OCI-LY7 (cell line): ENCODE measurements at regions not wholly inside any gene's neighbourhood (a gene's known extent, or its start where the extent isn't known, plus 50 kb on each side); places are given as distances from the start of the nearest gene placed in this dataset.

ENCODE experiments used
- BruUV-seq: library from RNA; stranded (reverse); fragments of 400-500 nt; replicated peaks from 2 replicates; lab custom pipeline; 2021; lab: Mats Ljungman, UMichigan
- CTCF ChIA-PET: fragments of 300-600 bp; sonication (Branson Sonifier 250); formaldehyde crosslinking; loops from one replicate; lab custom pipeline; 2022; ENCODE audit warnings: antibody characterized with exemption; ENCODE audit not compliant: unreplicated experiment; lab: Charles Lee
- POLR2A ChIA-PET: fragments of 300-600 bp; sonication (Branson Sonifier 250); formaldehyde crosslinking; loops from one replicate; lab custom pipeline; 2022; ENCODE audit warnings: antibody characterized with exemption; lab: Charles Lee
- DNase-seq: peaks from one replicate; pipeline ENCODE4 v3.0.0-alpha.2; 2015; ENCODE audit warnings: low spot score
- H2AFZ ChIP-seq: fragments of 200-600 bp; sonication (generic), shearing (Covaris generic); 2 replicates; pipeline ENCODE4 v1.6.1; 2014; ENCODE audit warnings: mild to moderate bottlenecking, antibody characterized with exemption, low read length, moderate library complexity
- H3K27ac ChIP-seq: fragments of 200-600 bp; sonication (generic); 2 replicates; pipeline ENCODE4 v1.5.1; 2014; ENCODE audit warnings: mixed run types, low read depth, mild to moderate bottlenecking, moderate library complexity, low read length, inconsistent platforms; ENCODE audit not compliant: poor library complexity, severe bottlenecking
- H3K36me3 ChIP-seq: fragments of 200-600 bp; sonication (generic); 2 replicates; pipeline ENCODE4 v1.6.1; 2014; ENCODE audit warnings: mild to moderate bottlenecking, antibody characterized with exemption, low read length, moderate library complexity, mixed read lengths; ENCODE audit not compliant: insufficient read depth
- H3K4me1 ChIP-seq: fragments of 200-600 bp; sonication (generic); 2 replicates; pipeline ENCODE4 v1.5.1; 2014; ENCODE audit warnings: mild to moderate bottlenecking, low read length; ENCODE audit not compliant: insufficient read depth, poor library complexity, severe bottlenecking
- H3K4me2 ChIP-seq: fragments of 200-600 bp; sonication (generic); 2 replicates; pipeline ENCODE4 v1.6.1; 2014; ENCODE audit warnings: mild to moderate bottlenecking, low read length
- H3K4me3 ChIP-seq: fragments of 200-600 bp; sonication (generic); 2 replicates; pipeline ENCODE4 v1.5.1; 2014; ENCODE audit warnings: mild to moderate bottlenecking, low read depth, low read length; ENCODE audit not compliant: poor library complexity, severe bottlenecking
- H3K79me2 ChIP-seq: fragments of 200-600 bp; sonication (generic); 2 replicates; pipeline ENCODE4 v1.6.1; 2016; ENCODE audit warnings: low read depth, mild to moderate bottlenecking, low read length, moderate library complexity, mixed read lengths; ENCODE audit not compliant: insufficient read depth
- H3K9me2 ChIP-seq: fragments of 200-600 bp; sonication (generic); 2 replicates; pipeline ENCODE4 v1.6.1; 2016; ENCODE audit warnings: mild to moderate bottlenecking, low read length, mixed read lengths; ENCODE audit not compliant: insufficient read depth
- H3K9me3 ChIP-seq: fragments of 200-600 bp; sonication (generic); 2 replicates; pipeline ENCODE4 v1.6.1; 2014; ENCODE audit warnings: mild to moderate bottlenecking, mixed run types, low read length, mixed read lengths
- H4K20me1 ChIP-seq: fragments of 200-600 bp; sonication (generic); 2 replicates; pipeline ENCODE4 v1.6.1; 2014; ENCODE audit warnings: mild to moderate bottlenecking, antibody characterized with exemption, low read length, moderate library complexity, mixed read lengths; ENCODE audit not compliant: insufficient read depth
- EZH2phosphoT487 ChIP-seq: fragments of 200-600 bp; sonication (generic); IDR thresholded peaks from 2 replicates; pipeline ENCODE4 v1.6.1; 2018; ENCODE audit warnings: low read depth, borderline replicate concordance, mild to moderate bottlenecking, mixed run types, antibody characterized with exemption, low read length, moderate library complexity, mixed read lengths
- intact Hi-C: fragments of 100-400 bp; cut with micrococcal nuclease; formaldehyde crosslinking; loops from one replicate; pipeline ENCODE4 v1.10.0; 2022; ENCODE audit not compliant: unreplicated experiment
- TF ChIP-seq, protein P1 (sequence below): fragments of 200-600 bp; sonication (generic); conservative IDR thresholded peaks from 2 replicates; pipeline ENCODE4 v1.5.1; 2014; ENCODE audit warnings: mild to moderate bottlenecking, antibody characterized with exemption, low read length, moderate library complexity, mixed read lengths

DNA sequence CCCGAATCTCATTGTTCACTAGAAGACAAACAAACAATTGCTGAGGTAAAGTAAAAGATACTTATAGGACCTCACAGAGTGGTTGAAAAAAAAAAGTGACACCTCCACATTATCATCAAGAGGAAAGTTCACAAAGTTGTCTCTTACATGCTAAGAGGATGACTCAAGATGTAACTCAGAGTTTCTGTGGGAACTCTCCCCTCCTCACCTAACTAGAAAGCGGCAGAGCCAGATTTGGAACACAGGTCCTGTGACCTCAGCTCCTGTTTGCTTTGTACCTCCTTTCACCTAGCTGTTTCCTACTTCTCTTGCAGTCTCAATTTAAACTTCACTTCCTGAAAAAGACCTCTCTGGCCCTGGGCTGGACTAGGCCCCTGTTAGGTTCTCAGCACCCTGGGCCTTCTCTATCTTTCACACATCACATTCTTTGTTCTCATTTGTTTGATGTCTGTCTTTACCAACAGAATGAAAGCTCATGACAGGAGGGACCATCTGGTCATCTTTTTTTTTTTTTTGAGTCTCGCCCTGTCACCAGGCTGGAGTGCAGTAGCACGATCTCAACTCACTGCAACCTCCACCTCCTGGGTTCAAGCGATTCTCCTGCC is 60.8 kb downstream of the CD24 start:
- H2AFZ ChIP-seq = peak overlapping the region; percentile 31; the same call in 1 of the 2 replicates
- no TSS peak for BruUV-seq
- ChIA-PET CTCF (interaction anchor here (0.6 kb wide), 3 partner anchors 105 to 175 kb away, joined by 3 read pairs; no protein-coding TSS in a partner anchor), POLR2A (interaction anchor here (0.5 to 1.2 kb wide), 4 partner anchors 49 to 413 kb away, joined by 3 to 6 read pairs (median 4); no protein-coding TSS in a partner anchor)
- H4K20me1 ChIP-seq = no peaks in the 10 kb centered on the region
- H3K27ac ChIP-seq = no peak overlapping the region
- H3K9me3 ChIP-seq = 0 out of 2 replicates have a peak, but pooled peaks cover 4% of the 10 kb centered on the region
- peak; percentile 24 for DNase-seq
- H3K79me2 ChIP-seq = no peaks in the 10 kb centered on the region
- intact Hi-C loops = no loop called here
- peaks cover 5% of the 10 kb centered on the region for H3K4me1 ChIP-seq
- H3K4me2 ChIP-seq = no peak overlapping the region
- H3K36me3 ChIP-seq = no peaks in the 10 kb centered on the region
- no peak overlapping the region for H3K4me3 ChIP-seq
- TF ChIP-seq, protein P1, sequence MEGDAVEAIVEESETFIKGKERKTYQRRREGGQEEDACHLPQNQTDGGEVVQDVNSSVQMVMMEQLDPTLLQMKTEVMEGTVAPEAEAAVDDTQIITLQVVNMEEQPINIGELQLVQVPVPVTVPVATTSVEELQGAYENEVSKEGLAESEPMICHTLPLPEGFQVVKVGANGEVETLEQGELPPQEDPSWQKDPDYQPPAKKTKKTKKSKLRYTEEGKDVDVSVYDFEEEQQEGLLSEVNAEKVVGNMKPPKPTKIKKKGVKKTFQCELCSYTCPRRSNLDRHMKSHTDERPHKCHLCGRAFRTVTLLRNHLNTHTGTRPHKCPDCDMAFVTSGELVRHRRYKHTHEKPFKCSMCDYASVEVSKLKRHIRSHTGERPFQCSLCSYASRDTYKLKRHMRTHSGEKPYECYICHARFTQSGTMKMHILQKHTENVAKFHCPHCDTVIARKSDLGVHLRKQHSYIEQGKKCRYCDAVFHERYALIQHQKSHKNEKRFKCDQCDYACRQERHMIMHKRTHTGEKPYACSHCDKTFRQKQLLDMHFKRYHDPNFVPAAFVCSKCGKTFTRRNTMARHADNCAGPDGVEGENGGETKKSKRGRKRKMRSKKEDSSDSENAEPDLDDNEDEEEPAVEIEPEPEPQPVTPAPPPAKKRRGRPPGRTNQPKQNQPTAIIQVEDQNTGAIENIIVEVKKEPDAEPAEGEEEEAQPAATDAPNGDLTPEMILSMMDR = no peak
- TF ChIP-seq EZH2phosphoT487 = no peak
- no peaks in the 10 kb centered on the region for H3K9me2 ChIP-seq

DNA sequence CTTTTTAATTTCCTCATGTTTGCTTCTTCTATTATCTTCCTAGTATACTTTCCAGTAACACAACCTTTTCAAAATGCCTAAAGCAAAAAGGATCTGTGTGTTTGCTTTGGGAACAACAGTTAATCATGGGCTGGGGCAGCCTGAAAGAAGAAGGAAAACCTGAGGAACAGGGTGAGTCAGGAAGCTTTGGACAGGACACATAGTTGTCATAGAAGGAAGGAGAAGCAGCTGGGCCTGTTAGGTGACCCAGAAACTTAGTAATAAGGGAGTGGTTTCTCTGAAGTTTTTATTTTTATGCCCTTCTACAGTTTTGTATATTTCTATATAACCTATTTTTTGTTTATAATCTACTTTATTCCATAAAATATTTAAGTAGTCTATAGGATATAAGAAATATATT is 61.4 kb downstream of the CD24 start:
- H3K9me2 ChIP-seq = no peaks in the 10 kb centered on the region
- CTCF ChIA-PET = interaction anchor here (0.6 kb wide), 2 partner anchors 169 to 174 kb away, joined by 3 read pairs; no protein-coding TSS in a partner anchor
- DNase-seq = no peak
- H3K4me3 ChIP-seq = no peak overlapping the region
- POLR2A ChIA-PET = interaction anchor here (0.7 to 1.2 kb wide), 2 partner anchors 412 to 565 kb away, joined by 3 to 4 read pairs; no protein-coding TSS in a partner anchor
- 0 out of 2 replicates have a peak, but pooled peaks cover 4% of the 10 kb centered on the region for H3K9me3 ChIP-seq
- H3K4me2 ChIP-seq = no peak overlapping the region
- H3K36me3 ChIP-seq = no peaks in the 10 kb centered on the region
- H3K79me2 ChIP-seq = no peaks in the 10 kb centered on the region
- BruUV-seq = no TSS peak
- no peaks in the 10 kb centered on the region for H4K20me1 ChIP-seq
- intact Hi-C loops = no loop called here
- no peak overlapping the region for H3K27ac ChIP-seq
- TF ChIP-seq, protein P1 = no peak
- TF ChIP-seq EZH2phosphoT487 = no peak
- H2AFZ ChIP-seq = no peak overlapping the region
- peaks cover 5% of the 10 kb centered on the region for H3K4me1 ChIP-seq

DNA sequence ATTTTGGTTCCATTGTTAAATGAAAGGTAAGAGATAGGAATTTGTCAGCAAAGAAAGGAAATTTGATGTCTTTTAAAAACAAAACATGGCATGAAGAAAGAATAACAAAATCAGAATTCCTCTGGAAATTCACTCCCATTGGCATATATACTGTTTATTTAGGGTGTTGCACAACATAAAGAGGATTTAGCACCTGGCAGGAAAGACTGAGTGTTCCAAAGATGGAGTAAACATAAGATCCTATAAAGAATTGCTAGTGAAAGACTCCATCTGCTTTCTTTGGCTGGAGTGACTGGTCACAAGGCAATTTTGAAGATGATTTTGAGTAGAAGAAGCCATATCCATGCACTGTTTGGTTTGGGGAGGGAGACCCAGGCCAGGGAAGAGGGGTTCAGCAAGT is 62.4 kb downstream of the CD24 start:
- intact Hi-C loops = no loop called here
- H3K4me1 ChIP-seq = peaks cover 5% of the 10 kb centered on the region
- H4K20me1 ChIP-seq = no peaks in the 10 kb centered on the region
- no peak overlapping the region for H3K4me3 ChIP-seq
- ChIA-PET POLR2A (no interaction called here), CTCF (no interaction called here)
- no peaks in the 10 kb centered on the region for H3K36me3 ChIP-seq
- H3K4me2 ChIP-seq = no peak overlapping the region
- H3K9me2 ChIP-seq = no peaks in the 10 kb centered on the region
- no peaks in the 10 kb centered on the region for H3K79me2 ChIP-seq
- no peak for DNase-seq
- no peak overlapping the region for H3K27ac ChIP-seq
- H3K9me3 ChIP-seq = 0 out of 2 replicates have a peak, but pooled peaks cover 4% of the 10 kb centered on the region
- BruUV-seq = no TSS peak
- no peak overlapping the region for H2AFZ ChIP-seq
- TF ChIP-seq, protein P1 = no peak
- no peak for TF ChIP-seq EZH2phosphoT487
